Astrocyte (in vitro differentiated cells and primary cell): ENCODE measurements at regions not wholly inside any gene's neighbourhood (a gene's known extent, or its start where the extent isn't known, plus 50 kb on each side); places are given as distances from the start of the nearest gene placed in this dataset.

Experiments
- CTCF ChIP-seq: IDR thresholded peaks from 2 replicates; pipeline ENCODE4 v1.5.1; 2011; ENCODE audit warnings: low read depth, mild to moderate bottlenecking, inconsistent platforms, low read length, moderate library complexity; ENCODE audit not compliant: insufficient read depth
- EZH2 ChIP-seq: IDR thresholded peaks from 2 replicates; pipeline ENCODE4 v1.6.1; 2012; ENCODE audit warnings: mild to moderate bottlenecking, low read length, inconsistent platforms; ENCODE audit not compliant: insufficient read depth

GRCh38 chr1:245045087-245045881, 109.5 kb upstream of the KIF26B start:
- TF ChIP-seq CTCF = no peak
- TF ChIP-seq EZH2 = no peak
